Stimulated activated CD8-positive, alpha-beta memory T cell treated with anti-CD3 and anti-CD28 coated beads, Interleukin-4, amount 100 ng/mL, for 48 hours (primary cell): ENCODE measurements at regions not wholly inside any gene's neighbourhood (a gene's known extent, or its start where the extent isn't known, plus 50 kb on each side); places are given as distances from the start of the nearest gene placed in this dataset.
"Not testable (repeated sequence)": the region's sequence is repeated elsewhere in the genome, so short reads cannot be mapped to it uniquely, and the experiment has no call there.

Experiments
- DNase-seq: peaks from one replicate; pipeline ENCODE4 v3.0.0-alpha.2; 2020

- DNase-seq: no peak
These were observed 714.2 kb downstream of the SI start for GRCh38 chr3:164364111-164364510.

- no peak for DNase-seq
These were observed 717.4 kb downstream of the SI start for GRCh38 chr3:164360738-164361406.

- DNase-seq: no peak
These were observed 718.2 kb downstream of the SI start for GRCh38 chr3:164360078-164360578.

GRCh38 chr3:164352991-164353390, 725.3 kb downstream of the SI start:
- no peak for DNase-seq

GRCh38 chr3:164351131-164351530, 727.2 kb downstream of the SI start:
- no peak for DNase-seq

GRCh38 chr3:164342206-164342605, 736.1 kb downstream of the SI start:
- not testable (repeated sequence) for DNase-seq

- no peak for DNase-seq
These were observed 737.2 kb downstream of the SI start for GRCh38 chr3:164341086-164341485.

- DNase-seq: no peak
These were observed 738.0 kb downstream of the SI start for GRCh38 chr3:164340273-164340672.

- no peak for DNase-seq
These were observed 745.2 kb downstream of the SI start for GRCh38 chr3:164332831-164333802.

- no peak for DNase-seq
These were observed 751.6 kb downstream of the SI start for GRCh38 chr3:164326714-164327113.

GRCh38 chr3:164320962-164321361, 757.3 kb downstream of the SI start:
- no peak for DNase-seq

- no peak for DNase-seq
These were observed 772.3 kb downstream of the SI start for GRCh38 chr3:164306042-164306441.

- no peak for DNase-seq
These were observed 774.4 kb downstream of the SI start for GRCh38 chr3:164303894-164304293.

GRCh38 chr3:164302622-164303021, 775.7 kb downstream of the SI start:
- DNase-seq: no peak

GRCh38 chr3:164291486-164291885, 786.8 kb downstream of the SI start:
- DNase-seq: not testable (repeated sequence)

GRCh38 chr3:164278550-164278949, 799.7 kb downstream of the SI start:
- DNase-seq: no peak

- DNase-seq: no peak
These were observed 811.2 kb downstream of the SI start for GRCh38 chr3:164267053-164267452.

GRCh38 chr3:164250923-164251322, 827.4 kb downstream of the SI start:
- DNase-seq: no peak

GRCh38 chr3:164236851-164237250, 841.4 kb downstream of the SI start:
- DNase-seq: no peak

- DNase-seq: no peak
These were observed 842.8 kb downstream of the SI start for GRCh38 chr3:164235289-164236028.

- no peak for DNase-seq
These were observed 844.3 kb downstream of the SI start for GRCh38 chr3:164233951-164234350.

- DNase-seq: no peak
These were observed 846.6 kb downstream of the SI start for GRCh38 chr3:164231718-164232117.
